ENCODE measurements at regions not wholly inside any gene's neighbourhood (a gene's known extent, or its start where the extent isn't known, plus 50 kb on each side); places are given as distances from the start of the nearest gene placed in this dataset.

GRCh38 chrX:84909151-84909550, 94.5 kb upstream of the APOOL start:
- H3K27ac ChIP-seq (ENCODE audit: low read depth, low read length, poor library complexity, severe bottlenecking), result no peak overlapping the region

GRCh38 chrX:84924624-84925023, 79.1 kb upstream of the APOOL start:
- POLR2A ChIA-PET (ENCODE audit: low non-redundant PET), result no interaction called here
- no TSS peak for BruUV-seq (replicated peaks)
- no peaks in the 10 kb centered on the region for H3K27me3 ChIP-seq (replicated peaks; ENCODE audit: insufficient read depth, low read depth, low read length, poor library complexity)
- no peak overlapping the region for H3K27ac ChIP-seq (ENCODE audit: low read depth, low read length, poor library complexity, severe bottlenecking)
- CTCF ChIA-PET, result no interaction called here
- H3K4me1 ChIP-seq (ENCODE audit: insufficient read depth, low read length, poor library complexity, severe bottlenecking), result no peaks in the 10 kb centered on the region
- no peaks in the 10 kb centered on the region for H3K36me3 ChIP-seq (ENCODE audit: insufficient read depth, low read length, poor library complexity, severe bottlenecking)
- H3K4me3 ChIP-seq (ENCODE audit: low read depth, low read length, poor library complexity, severe bottlenecking), result no peak overlapping the region
- TF ChIP-seq EZH2 (IDR thresholded peaks at IDR 0.05; ENCODE audit: borderline replicate concordance, low read depth, low read length, poor library complexity, severe bottlenecking) (no peak), CTCF (conservative IDR thresholded peaks at IDR 0.05; ENCODE audit: low read depth, low read length) (no peak)
- intact Hi-C loops (cut with micrococcal nuclease; ENCODE audit: unreplicated experiment), result no loop called here
- DNase-seq (ENCODE audit: low spot score), result no peak
- peaks cover 5% of the 10 kb centered on the region for H3K9me3 ChIP-seq (ENCODE audit: low read depth, low read length, poor library complexity, severe bottlenecking)

More at GRCh38 chrX:84909151-84909550, 94.5 kb upstream of the APOOL start:
- Histone ChIP-seq H3K9me3 (ENCODE audit: low read depth, low read length, poor library complexity, severe bottlenecking) (no peaks in the 10 kb centered on the region), H3K36me3 (ENCODE audit: insufficient read depth, low read length, poor library complexity, severe bottlenecking) (no peaks in the 10 kb centered on the region), H3K27me3 (replicated peaks; ENCODE audit: insufficient read depth, low read depth, low read length, poor library complexity) (no peaks in the 10 kb centered on the region), H3K4me1 (ENCODE audit: insufficient read depth, low read length, poor library complexity, severe bottlenecking) (no peaks in the 10 kb centered on the region), H3K4me3 (ENCODE audit: low read depth, low read length, poor library complexity, severe bottlenecking) (no peak overlapping the region)
- CTCF ChIA-PET, result no interaction called here
- intact Hi-C loops (cut with micrococcal nuclease; ENCODE audit: unreplicated experiment), result loop anchor here (10.0 kb wide), 1 partner anchor 174 kb away; no protein-coding TSS in a partner anchor
- TF ChIP-seq CTCF (conservative IDR thresholded peaks at IDR 0.05; ENCODE audit: low read depth, low read length), result no peak
- POLR2A ChIA-PET (ENCODE audit: low non-redundant PET), result no interaction called here
- no peak for DNase-seq (ENCODE audit: low spot score)
- no TSS peak for BruUV-seq (replicated peaks)

- Histone ChIP-seq H3K4me1 (ENCODE audit: insufficient read depth, low read length, poor library complexity, severe bottlenecking) (no peaks in the 10 kb centered on the region), H3K27me3 (replicated peaks; ENCODE audit: insufficient read depth, low read depth, low read length, poor library complexity) (no peaks in the 10 kb centered on the region), H3K4me3 (ENCODE audit: low read depth, low read length, poor library complexity, severe bottlenecking) (no peak overlapping the region), H3K9me3 (ENCODE audit: low read depth, low read length, poor library complexity, severe bottlenecking) (no peaks in the 10 kb centered on the region), H3K27ac (ENCODE audit: low read depth, low read length, poor library complexity, severe bottlenecking) (no peak overlapping the region), H3K36me3 (ENCODE audit: insufficient read depth, low read length, poor library complexity, severe bottlenecking) (no peaks in the 10 kb centered on the region)
- DNase-seq (ENCODE audit: low spot score), result no peak
- ChIA-PET POLR2A (ENCODE audit: low non-redundant PET) (no interaction called here), CTCF (no interaction called here)
- BruUV-seq (replicated peaks), result no TSS peak
- no peak for TF ChIP-seq EZH2 (IDR thresholded peaks at IDR 0.05; ENCODE audit: borderline replicate concordance, low read depth, low read length, poor library complexity, severe bottlenecking)
- no peak for TF ChIP-seq CTCF (conservative IDR thresholded peaks at IDR 0.05; ENCODE audit: low read depth, low read length)
- intact Hi-C loops (cut with micrococcal nuclease; ENCODE audit: unreplicated experiment), result no loop called here
These were observed 70.9 kb upstream of the APOOL start for GRCh38 chrX:84932814-84933213.
